Activated CD8-positive, alpha-beta memory T cell treated with anti-CD3 and anti-CD28 coated beads, Interleukin-2, amount 50 U/mL, for 24 hours (primary cell): ENCODE measurements at regions not wholly inside any gene's neighbourhood (a gene's known extent, or its start where the extent isn't known, plus 50 kb on each side); places are given as distances from the start of the nearest gene placed in this dataset.
"Not testable (repeated sequence)": the region's sequence is repeated elsewhere in the genome, so short reads cannot be mapped to it uniquely, and the experiment has no call there.

Source experiments
- DNase-seq: peaks from one replicate; pipeline ENCODE4 v3.0.0-alpha.2; 2020; ENCODE audit errors: extremely low read depth

GRCh38 chr6:6748001-6748400, 159.5 kb downstream of the LY86 start:
- no peak for DNase-seq

- no peak for DNase-seq
These were observed 161.4 kb downstream of the LY86 start for GRCh38 chr6:6749702-6750491.

DNA sequence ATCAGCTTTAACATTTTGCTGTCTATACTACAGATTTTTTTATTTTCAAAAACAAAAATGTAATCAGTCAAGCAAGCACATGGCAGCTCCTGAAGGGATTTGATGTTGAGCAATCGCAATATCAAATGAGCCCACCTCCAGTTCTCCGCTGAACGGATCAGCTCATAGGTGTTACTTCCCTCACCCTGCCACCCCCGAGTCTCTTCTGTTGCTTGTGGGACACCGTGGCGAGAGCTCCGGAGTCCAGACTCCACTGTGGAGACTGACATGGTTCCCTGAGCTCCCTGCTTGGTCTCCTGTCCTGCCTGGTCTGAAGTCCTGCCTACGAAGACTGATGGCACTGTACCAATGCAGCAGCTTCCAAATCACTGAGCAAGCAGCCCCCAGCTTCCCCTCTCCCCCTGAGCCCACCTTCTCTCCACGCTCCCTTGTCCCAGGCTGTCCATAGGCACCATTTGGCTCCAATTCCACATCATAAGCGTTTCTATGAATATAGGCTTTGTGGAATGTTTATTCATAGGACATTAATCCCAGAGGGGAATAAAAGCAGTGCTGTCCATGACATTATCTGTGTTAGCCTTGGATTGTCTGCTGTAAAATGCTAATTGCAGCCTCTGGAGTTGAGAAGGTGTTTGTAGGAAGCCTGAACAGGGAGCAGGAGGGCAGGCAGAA, 162.2 kb downstream of the LY86 start:
- DNase-seq: no peak

GRCh38 chr6:6751266-6751596, 162.7 kb downstream of the LY86 start:
- DNase-seq: no peak

- no peak for DNase-seq
These were observed 163.1 kb downstream of the LY86 start for GRCh38 chr6:6751619-6752023.

- DNase-seq: no peak
These were observed 163.6 kb downstream of the LY86 start for GRCh38 chr6:6752129-6752528.

GRCh38 chr6:6753301-6753700, 164.8 kb downstream of the LY86 start:
- DNase-seq: no peak

- DNase-seq: no peak
These were observed 168.0 kb downstream of the LY86 start for GRCh38 chr6:6756526-6756925.

- no peak for DNase-seq
These were observed 170.0 kb downstream of the LY86 start for GRCh38 chr6:6758546-6758914.

GRCh38 chr6:6758915-6759654, 170.6 kb downstream of the LY86 start:
- DNase-seq: no peak

DNA sequence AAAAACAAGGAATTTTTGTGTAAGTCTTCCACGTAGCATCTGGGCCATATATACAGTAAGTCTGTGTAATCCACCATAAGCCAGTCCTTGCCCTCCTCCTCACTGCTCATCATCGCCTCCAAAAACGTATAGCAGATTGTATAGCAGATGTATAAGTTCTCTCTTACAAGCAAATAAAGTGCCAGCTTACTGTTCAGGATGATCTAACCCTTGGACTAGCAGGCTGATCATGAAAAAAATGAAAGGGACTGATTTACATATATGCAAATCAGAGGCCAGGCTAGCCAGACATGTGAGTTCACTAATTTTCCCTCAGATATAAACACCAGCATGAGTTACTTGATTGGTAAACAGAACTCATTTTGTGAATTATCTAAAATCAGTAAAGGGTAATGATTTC, 171.5 kb downstream of the LY86 start:
- DNase-seq: no peak

GRCh38 chr6:6762566-6762965, 174.0 kb downstream of the LY86 start:
- DNase-seq: not testable (repeated sequence)

GRCh38 chr6:6764764-6765434, 176.4 kb downstream of the LY86 start:
- no peak for DNase-seq

DNA sequence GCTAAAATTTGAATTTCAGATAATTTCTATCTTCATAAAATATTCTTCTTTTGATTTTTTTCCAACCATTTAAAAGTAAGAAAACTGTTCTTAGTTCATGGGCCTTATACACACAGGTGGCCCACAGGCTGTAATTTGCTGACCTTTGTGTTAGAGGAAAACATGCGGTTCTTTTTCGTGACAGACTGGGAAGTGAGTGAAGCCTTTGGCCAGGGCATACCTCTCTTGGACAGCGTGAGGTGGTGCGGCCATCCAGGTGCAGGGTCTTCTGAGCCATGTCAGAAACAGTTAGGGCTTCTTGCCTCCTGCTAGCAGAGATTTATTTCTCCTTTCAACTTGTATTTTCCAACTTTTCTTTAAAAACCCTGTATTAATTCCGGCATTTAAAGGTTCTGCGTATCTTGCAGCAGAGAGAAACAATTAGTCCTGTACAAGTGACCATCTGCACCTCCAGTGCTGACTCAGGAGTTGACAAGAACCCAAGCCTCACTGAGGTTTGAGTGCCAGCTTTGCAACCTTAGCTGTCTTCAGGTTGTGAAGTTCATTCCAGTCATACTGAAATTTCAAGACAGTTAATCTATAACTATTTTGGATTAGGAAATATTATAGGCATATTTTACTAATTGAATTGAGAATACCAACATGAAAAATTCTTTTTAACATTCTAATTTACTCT, 177.8 kb downstream of the LY86 start:
- no peak for DNase-seq

GRCh38 chr6:6769466-6769865, 180.9 kb downstream of the LY86 start:
- no peak for DNase-seq

DNA sequence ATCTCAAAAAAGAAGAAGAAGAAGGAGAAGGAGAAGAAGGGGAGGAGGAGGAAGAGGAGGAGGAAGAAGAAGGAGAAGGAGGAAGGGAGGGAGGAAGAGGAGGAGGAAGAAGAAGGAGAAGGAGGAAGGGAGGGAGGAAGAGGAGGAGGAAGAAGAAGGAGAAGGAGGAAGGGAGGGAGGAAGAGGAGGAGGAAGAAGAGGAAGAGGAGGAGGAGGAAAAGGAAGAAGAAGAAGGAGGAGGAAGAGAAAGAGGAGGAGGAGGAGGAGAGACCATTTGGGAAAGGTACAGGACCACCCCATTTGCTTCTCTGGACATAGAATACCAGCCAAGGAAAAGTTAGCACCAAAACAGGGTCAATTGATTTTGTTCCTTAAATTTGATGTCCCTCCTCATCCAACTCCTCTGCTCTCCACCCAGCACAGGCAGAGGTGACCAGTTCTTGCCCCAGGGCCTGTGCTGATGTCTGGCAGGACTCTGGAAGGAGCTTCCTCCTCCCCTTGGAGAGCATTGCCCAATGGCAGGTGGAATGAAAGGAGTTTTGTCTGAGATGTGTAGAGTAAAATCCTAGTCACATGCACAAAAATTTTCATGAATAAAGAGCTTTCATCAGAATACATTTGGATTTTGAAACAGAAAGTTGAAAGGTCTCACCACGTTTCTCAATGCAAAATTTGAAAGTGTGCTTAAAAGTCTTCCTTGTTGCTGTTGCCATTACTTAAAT, 182.9 kb downstream of the LY86 start:
- DNase-seq: no peak

DNA sequence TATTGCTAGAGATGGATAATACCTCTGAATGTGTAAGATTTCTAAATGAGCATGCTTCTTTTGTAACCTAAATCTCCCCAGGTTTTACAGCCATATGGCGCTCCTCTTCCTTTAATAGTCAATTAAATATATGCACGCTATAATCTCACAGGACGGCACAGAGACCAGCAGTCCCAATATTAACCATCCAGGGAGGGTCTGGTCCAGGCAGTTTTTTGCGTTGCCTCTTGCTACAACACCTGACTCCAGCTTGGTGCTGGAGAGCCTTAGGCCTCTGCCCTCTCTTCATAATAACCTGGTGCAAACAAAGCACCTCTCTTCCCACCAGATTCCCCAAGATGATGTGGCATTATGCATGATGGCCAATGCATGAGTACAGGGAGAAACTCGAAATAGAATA, 183.4 kb downstream of the LY86 start:
- no peak for DNase-seq

DNA sequence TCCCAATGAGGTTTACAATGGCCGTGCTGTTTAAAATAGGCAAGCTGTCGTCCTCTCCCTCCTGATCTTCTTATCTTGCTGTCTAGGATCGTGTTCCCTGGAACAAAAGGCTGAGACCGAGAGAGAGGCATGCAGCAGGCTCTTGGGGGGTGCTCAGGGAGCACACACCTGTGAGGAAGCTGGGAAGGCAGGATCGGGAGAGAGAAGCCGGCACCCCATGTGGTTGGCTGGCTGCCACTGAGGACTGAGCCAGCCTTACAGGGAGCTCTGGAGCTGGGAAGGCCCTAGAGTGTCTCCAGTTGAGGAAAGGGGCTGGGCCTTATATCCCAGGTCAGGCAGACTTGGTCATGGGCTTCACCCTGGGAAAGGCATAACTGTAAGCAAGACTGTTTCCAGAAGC, 184.2 kb downstream of the LY86 start:
- no peak for DNase-seq

DNA sequence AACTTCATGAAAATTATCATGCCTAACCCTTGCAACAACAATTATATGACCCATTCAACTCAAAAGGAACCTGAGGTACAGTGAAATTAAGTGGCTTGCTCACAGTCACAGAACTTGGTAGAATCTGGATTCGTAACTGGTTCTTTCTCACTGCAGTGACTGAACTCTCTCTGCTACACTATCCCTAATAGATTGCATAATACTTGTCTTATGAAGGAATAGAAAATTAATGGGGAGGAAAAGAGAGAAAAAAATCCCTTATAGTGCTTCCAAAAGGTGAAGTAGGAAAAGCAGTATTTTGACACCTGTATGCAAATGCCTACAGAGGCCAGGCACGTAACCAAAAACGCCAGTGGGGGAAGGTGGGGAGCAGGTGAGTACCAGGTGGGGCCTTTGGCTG, 186.6 kb downstream of the LY86 start:
- no peak for DNase-seq

- DNase-seq: no peak
These were observed 191.7 kb downstream of the LY86 start for GRCh38 chr6:6780231-6780630.

DNA sequence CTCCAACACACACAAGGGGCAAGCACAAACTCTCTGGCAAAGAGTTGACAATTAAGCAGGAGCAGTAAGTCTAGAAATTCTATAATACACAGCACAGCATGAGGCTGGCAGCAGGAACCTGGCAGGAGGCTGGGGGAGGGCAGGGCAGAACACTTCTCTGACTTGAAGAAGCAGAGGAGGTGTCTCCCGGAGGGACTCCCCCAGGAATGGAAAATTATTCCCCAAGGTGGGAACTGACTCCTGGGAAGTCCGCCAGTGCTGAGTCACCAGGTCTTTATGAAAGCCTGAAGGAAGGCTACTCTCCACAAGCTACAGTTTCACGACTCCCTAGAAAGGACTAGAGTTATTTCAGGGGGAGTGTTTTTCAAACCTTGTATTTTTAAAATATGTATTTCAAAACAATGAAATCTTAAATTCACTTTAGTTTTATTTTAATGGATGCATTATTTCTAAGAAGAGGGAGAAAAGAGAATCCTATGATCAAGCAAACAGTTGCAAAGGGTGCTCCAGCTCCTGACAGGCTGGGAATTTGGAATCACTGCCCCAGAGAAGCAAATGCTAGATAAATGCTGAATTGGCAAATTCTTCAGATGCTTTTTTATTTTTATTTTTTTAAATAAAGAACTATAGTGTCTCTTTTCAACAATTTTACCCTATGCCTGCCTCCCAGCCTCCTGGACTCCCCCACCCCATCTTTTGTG, 192.8 kb downstream of the LY86 start:
- no peak for DNase-seq
